ENCODE measurements at regions not wholly inside any gene's neighbourhood (a gene's known extent, or its start where the extent isn't known, plus 50 kb on each side); places are given as distances from the start of the nearest gene placed in this dataset.

GRCh38 chr7:32428546-32428945, 61.6 kb downstream of the LSM5 start:
- peaks cover 0 to 3% (median 0%) of the 10 kb centered on the region in 4 donors for H3K4me1 ChIP-seq (ENCODE audit: control insufficient read depth in 4 of 4, insufficient read depth in 4 of 4, low read length in 3 of 4)
- TF ChIP-seq RAD21 (IDR thresholded peaks at IDR 0.05) (no peak), HNF4A (conservative IDR thresholded peaks at IDR 0.05) (no peak), NR2F2 (IDR thresholded peaks at IDR 0.05) (no peak), FOXA2 (IDR thresholded peaks at IDR 0.05) (no peak), SP1 (IDR thresholded peaks at IDR 0.05) (no peak), JUND (IDR thresholded peaks at IDR 0.05) (no peak), RXRA (IDR thresholded peaks at IDR 0.05) (no peak), ATF3 (IDR thresholded peaks at IDR 0.05) (no peak), HNF4G (IDR thresholded peaks at IDR 0.05) (no peak), MAX (IDR thresholded peaks at IDR 0.05) (no peak), TAF1 (conservative IDR thresholded peaks at IDR 0.05) (no peak), ZBTB33 (IDR thresholded peaks at IDR 0.05) (no peak), REST (IDR thresholded peaks at IDR 0.05) (no peak)
- H3K27me3 ChIP-seq (ENCODE audit: control insufficient read depth in 4 of 4, insufficient read depth in 4 of 4, low read length in 3 of 4) = peaks cover 3 to 16% (median 6%) of the 10 kb centered on the region in 4 donors
- 16% methylated on average over 13 of the region's 13 CpGs for WGBS
- no peak overlapping the region for H3K4me3 ChIP-seq (ENCODE audit: low read depth in 1 of 3, low read length in 3 of 3)
- DNase-seq (ENCODE audit: low spot score) = no peak
- H3K27ac ChIP-seq (ENCODE audit: low read depth in 1 of 2, low read length in 2 of 2) = no peak overlapping the region
- no peaks in the 10 kb centered on the region for H3K36me3 ChIP-seq (ENCODE audit: control insufficient read depth in 4 of 4, insufficient read depth in 3 of 4, low read depth in 1 of 4, low read length in 3 of 4)
- peaks cover 0 to 14% (median 4%) of the 10 kb centered on the region in 4 donors for H3K9me3 ChIP-seq (ENCODE audit: control insufficient read depth in 4 of 4, low read length in 3 of 4)
- no peak overlapping the region for H3K9ac ChIP-seq (ENCODE audit: low read depth in 1 of 2, low read length in 2 of 2)

- Histone ChIP-seq H3K4me3 (ENCODE audit: low read depth in 1 of 3, low read length in 3 of 3) (no peak overlapping the region), H3K27me3 (ENCODE audit: control insufficient read depth in 4 of 4, insufficient read depth in 4 of 4, low read length in 3 of 4) (peaks cover 3 to 16% (median 6%) of the 10 kb centered on the region in 4 donors)
Measured at GRCh38 chr7:32427769-32428291, 62.4 kb downstream of the LSM5 start.

More at GRCh38 chr7:32427769-32428291, 62.4 kb downstream of the LSM5 start:
- Histone ChIP-seq H3K9ac (ENCODE audit: low read depth in 1 of 2, low read length in 2 of 2) (no peak overlapping the region), H3K4me1 (ENCODE audit: control insufficient read depth in 4 of 4, insufficient read depth in 4 of 4, low read length in 3 of 4) (peaks cover 0 to 3% (median 0%) of the 10 kb centered on the region in 4 donors), H3K36me3 (ENCODE audit: control insufficient read depth in 4 of 4, insufficient read depth in 3 of 4, low read depth in 1 of 4, low read length in 3 of 4) (no peaks in the 10 kb centered on the region), H3K9me3 (ENCODE audit: control insufficient read depth in 4 of 4, low read length in 3 of 4) (peaks cover 0 to 14% (median 4%) of the 10 kb centered on the region in 4 donors), H3K27ac (ENCODE audit: low read depth in 1 of 2, low read length in 2 of 2) (no peak overlapping the region)
- TF ChIP-seq GABPA (IDR thresholded peaks at IDR 0.05 in 1 of 2, conservative IDR thresholded peaks at IDR 0.05 in 1 of 2) = no peak
- peak; percentile 99 for TF ChIP-seq REST (IDR thresholded peaks at IDR 0.05)
- no peak for TF ChIP-seq TAF1 (conservative IDR thresholded peaks at IDR 0.05)
- no peak for TF ChIP-seq FOXA1 (IDR thresholded peaks at IDR 0.05)
- TF ChIP-seq CTCF (IDR thresholded peaks at IDR 0.05; ENCODE audit: low read depth, low read length, missing input control) = peak; percentile 40
- DNase-seq (ENCODE audit: low spot score) = peak; percentile 75
- 16% methylated on average over 48 of the region's 48 CpGs for WGBS
